GM10847 (cell line): ENCODE measurements at regions not wholly inside any gene's neighbourhood (a gene's known extent, or its start where the extent isn't known, plus 50 kb on each side); places are given as distances from the start of the nearest gene placed in this dataset.

Experiments
- POLR2A ChIP-seq: IDR thresholded peaks from 2 replicates; pipeline ENCODE4 v1.6.1; 2011; ENCODE audit not compliant: insufficient read length; ENCODE audit errors: extremely low read depth

GRCh38 chr14:34356264-34356654, 105.8 kb downstream of the SPTSSA start:
- TF ChIP-seq POLR2A: no peak

- TF ChIP-seq POLR2A: no peak
Measured at GRCh38 chr14:34355584-34356263, 106.3 kb downstream of the SPTSSA start.

- no peak for TF ChIP-seq POLR2A
Measured at GRCh38 chr14:34354556-34354955, 107.5 kb downstream of the SPTSSA start.

GRCh38 chr14:34350903-34351302, 111.1 kb downstream of the SPTSSA start:
- no peak for TF ChIP-seq POLR2A

- TF ChIP-seq POLR2A: no peak
Measured at GRCh38 chr14:34348592-34348991, 113.4 kb downstream of the SPTSSA start.

- TF ChIP-seq POLR2A: no peak
Measured at GRCh38 chr14:34347683-34348082, 114.4 kb downstream of the SPTSSA start.

- TF ChIP-seq POLR2A: no peak
Measured at GRCh38 chr14:34345718-34346465, 116.1 kb downstream of the SPTSSA start.

GRCh38 chr14:34344318-34344717, 117.7 kb downstream of the SPTSSA start:
- no peak for TF ChIP-seq POLR2A

GRCh38 chr14:34340025-34340625, 121.9 kb downstream of the SPTSSA start:
- TF ChIP-seq POLR2A: no peak

GRCh38 chr14:34338056-34338455, 124.0 kb downstream of the SPTSSA start:
- no peak for TF ChIP-seq POLR2A

- TF ChIP-seq POLR2A: no peak
Measured at GRCh38 chr14:34336501-34336900, 125.5 kb downstream of the SPTSSA start.

GRCh38 chr14:34335968-34336367, 126.1 kb downstream of the SPTSSA start:
- TF ChIP-seq POLR2A: no peak

GRCh38 chr14:34334329-34334728, 127.7 kb downstream of the SPTSSA start:
- TF ChIP-seq POLR2A: no peak

GRCh38 chr14:34331728-34332623, 130.1 kb downstream of the SPTSSA start:
- TF ChIP-seq POLR2A: no peak

GRCh38 chr14:34330846-34331245, 131.2 kb downstream of the SPTSSA start:
- TF ChIP-seq POLR2A: no peak

GRCh38 chr14:34329301-34329700, 132.7 kb downstream of the SPTSSA start:
- TF ChIP-seq POLR2A: no peak

- no peak for TF ChIP-seq POLR2A
Measured at GRCh38 chr14:34328178-34328577, 133.9 kb downstream of the SPTSSA start.
